Mesenchymal stem cell (in vitro differentiated cells and primary cell): ENCODE measurements at regions not wholly inside any gene's neighbourhood (a gene's known extent, or its start where the extent isn't known, plus 50 kb on each side); places are given as distances from the start of the nearest gene placed in this dataset.
A peak's percentile ranks its signal among the peaks of the same experiment; 100 is the strongest.

Experiments used
- DNase-seq: peaks from one replicate; pipeline ENCODE4 v3.0.0-alpha.2; 2013
- H2AFZ ChIP-seq: one replicate; pipeline ENCODE4 v1.6.1; 2013; ENCODE audit warnings: low read depth, mild to moderate bottlenecking, control low read depth, inconsistent platforms, low read length, moderate library complexity
- H2AK5ac ChIP-seq: 2 replicates; pipeline ENCODE4 v1.6.1; 2013; ENCODE audit warnings: low read length, moderate library complexity, mild to moderate bottlenecking, inconsistent platforms; ENCODE audit not compliant: severe bottlenecking
- H2BK120ac ChIP-seq: one replicate; pipeline ENCODE4 v1.6.1; 2013; ENCODE audit warnings: low read depth, mild to moderate bottlenecking, inconsistent platforms, low read length, moderate library complexity
- H2BK12ac ChIP-seq, 2 experiments: one replicate each; pipeline ENCODE4 v1.6.1; 2013; ENCODE audit warnings: inconsistent platforms in 2 of 2, low read length in 2 of 2, mild to moderate bottlenecking in 2 of 2, moderate library complexity in 2 of 2, control low read depth in 1 of 2
- H2BK15ac ChIP-seq: one replicate; pipeline ENCODE4 v1.6.1; 2013; ENCODE audit warnings: mild to moderate bottlenecking, low read depth, inconsistent platforms; ENCODE audit not compliant: poor library complexity, severe bottlenecking
- H2BK5ac ChIP-seq: 2 replicates; pipeline ENCODE4 v1.6.1; 2013; ENCODE audit warnings: low read depth, mild to moderate bottlenecking, low read length, control low read depth, inconsistent platforms; ENCODE audit not compliant: poor library complexity, severe bottlenecking
- H3K14ac ChIP-seq, 2 experiments: one replicate each; pipeline ENCODE4 v1.6.1; 2013; ENCODE audit warnings: inconsistent platforms in 2 of 2, low read length in 2 of 2, control low read depth in 1 of 2, mild to moderate bottlenecking in 1 of 2, moderate library complexity in 1 of 2
- H3K18ac ChIP-seq, 2 experiments: one replicate each; pipeline ENCODE4 v1.6.1; 2013; ENCODE audit warnings: inconsistent platforms in 2 of 2, low read length in 2 of 2, control low read depth in 1 of 2, low read depth in 1 of 2, mild to moderate bottlenecking in 1 of 2
- H3K23ac ChIP-seq, 2 experiments: one replicate each; pipeline ENCODE4 v1.6.1; 2013; ENCODE audit warnings: inconsistent platforms in 2 of 2, low read length in 2 of 2, mild to moderate bottlenecking in 2 of 2, moderate library complexity in 2 of 2, control low read depth in 1 of 2
- H3K27ac ChIP-seq: 2 replicates; pipeline ENCODE4 v1.5.1; 2013; ENCODE audit warnings: mild to moderate bottlenecking, moderate library complexity, low read length, control low read depth, inconsistent platforms; ENCODE audit not compliant: poor library complexity, severe bottlenecking
- H3K27me3 ChIP-seq, 2 experiments: 2 replicates each; pipeline versions ENCODE4 v1.6.1 to v1.7.0; 2013; ENCODE audit warnings: low read length in 2 of 2, mild to moderate bottlenecking in 2 of 2, moderate library complexity in 2 of 2, control low read depth in 1 of 2, inconsistent platforms in 1 of 2; ENCODE audit not compliant: control insufficient read depth in 1 of 2, insufficient read depth in 1 of 2
- H3K36me3 ChIP-seq, 2 experiments: 2 replicates each; pipeline versions ENCODE4 v1.6.1 to v1.7.0; 2013; ENCODE audit warnings: low read length in 2 of 2, control low read depth in 1 of 2, inconsistent platforms in 1 of 2, low read depth in 1 of 2, mild to moderate bottlenecking in 1 of 2; ENCODE audit not compliant: insufficient read depth in 2 of 2, control insufficient read depth in 1 of 2
- H3K4ac ChIP-seq, 2 experiments: one replicate each; pipeline ENCODE4 v1.6.1; 2013; ENCODE audit warnings: inconsistent platforms in 2 of 2, low read length in 2 of 2, mild to moderate bottlenecking in 2 of 2, moderate library complexity in 2 of 2, control low read depth in 1 of 2, low read depth in 1 of 2
- H3K4me1 ChIP-seq: 2 replicates; pipeline ENCODE4 v1.6.1; 2013; ENCODE audit warnings: low read depth, low read length, control low read depth; ENCODE audit not compliant: control insufficient read depth, insufficient read depth
- H3K4me2 ChIP-seq: 2 replicates; pipeline ENCODE4 v1.6.1; 2013; ENCODE audit warnings: low read length, mild to moderate bottlenecking, inconsistent platforms; ENCODE audit not compliant: poor library complexity, severe bottlenecking
- H3K4me3 ChIP-seq, 2 experiments: 2 replicates each; pipeline versions ENCODE4 v1.5.1 to v1.7.0; 2013; ENCODE audit warnings: low read length in 2 of 2, mild to moderate bottlenecking in 2 of 2, control low read depth in 1 of 2, low read depth in 1 of 2; ENCODE audit not compliant: insufficient read depth in 1 of 2
- H3K79me1 ChIP-seq: replicated peaks from 2 replicates; pipeline ENCODE4 v1.6.1; 2013; ENCODE audit warnings: mild to moderate bottlenecking, control low read depth, low read length, inconsistent platforms; ENCODE audit not compliant: poor library complexity, severe bottlenecking
- H3K9ac ChIP-seq: 2 replicates; pipeline ENCODE4 v1.7.0; 2013; ENCODE audit warnings: mild to moderate bottlenecking, low read length, moderate library complexity
- H3K9me3 ChIP-seq: 2 replicates; pipeline ENCODE4 v1.7.0; 2013; ENCODE audit warnings: mild to moderate bottlenecking, low read length; ENCODE audit not compliant: control insufficient read depth
- H4K8ac ChIP-seq: one replicate; pipeline ENCODE4 v1.6.1; 2013; ENCODE audit warnings: inconsistent platforms, mild to moderate bottlenecking, low read length, moderate library complexity
- H4K91ac ChIP-seq: one replicate; pipeline ENCODE4 v1.6.1; 2013; ENCODE audit warnings: mild to moderate bottlenecking, low read length, inconsistent platforms
- WGBS: methylation state at CpG from one replicate; pipeline ENCODE4 v1.1.7; 2013; ENCODE audit warnings: mixed read lengths; 5-methylcytosine and 5-hydroxymethylcytosine counted together

DNA sequence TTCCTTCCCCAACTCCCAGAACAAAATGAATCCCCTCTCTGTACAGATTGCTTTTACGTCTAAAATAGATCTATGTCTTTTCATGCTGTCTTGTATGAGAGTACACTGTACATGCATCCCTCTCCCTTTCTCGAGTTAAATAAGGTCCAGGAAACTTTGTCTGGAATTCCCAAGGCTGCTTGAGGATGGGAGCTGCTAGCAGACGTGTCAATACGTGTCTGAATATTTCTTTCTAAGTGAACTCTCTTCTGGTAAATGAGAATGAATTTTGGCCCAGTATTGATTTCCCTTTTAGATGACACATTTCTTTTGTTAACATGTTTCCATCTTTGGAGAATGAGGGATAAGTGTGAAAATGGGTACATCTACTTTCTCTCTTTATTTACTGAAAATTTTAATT is 59.6 kb upstream of the GAS1 start:
- Histone ChIP-seq H2BK120ac (no peak overlapping the region), H3K9me3 (peaks cover 4% of the 10 kb centered on the region), H3K36me3 (no peaks in the 10 kb centered on the region), H2AFZ (no peak overlapping the region), H3K4ac (no peak overlapping the region), H3K14ac (no peak overlapping the region), H3K23ac (no peak overlapping the region), H3K18ac (no peak overlapping the region), H4K8ac (no peak overlapping the region), H3K4me1 (no peaks in the 10 kb centered on the region), H3K4me2 (no peak overlapping the region), H2AK5ac (no peak overlapping the region), H3K27me3 (no peaks in the 10 kb centered on the region), H3K9ac (no peak overlapping the region), H2BK12ac (no peak overlapping the region), H2BK15ac (no peak overlapping the region), H4K91ac (no peak overlapping the region), H3K79me1 (no peaks in the 10 kb centered on the region), H3K4me3 (no peak overlapping the region), H2BK5ac (no peak overlapping the region), H3K27ac (no peak overlapping the region)
- 87% methylated on average over 4 of the region's 4 CpGs for WGBS
- DNase-seq: no peak

DNA sequence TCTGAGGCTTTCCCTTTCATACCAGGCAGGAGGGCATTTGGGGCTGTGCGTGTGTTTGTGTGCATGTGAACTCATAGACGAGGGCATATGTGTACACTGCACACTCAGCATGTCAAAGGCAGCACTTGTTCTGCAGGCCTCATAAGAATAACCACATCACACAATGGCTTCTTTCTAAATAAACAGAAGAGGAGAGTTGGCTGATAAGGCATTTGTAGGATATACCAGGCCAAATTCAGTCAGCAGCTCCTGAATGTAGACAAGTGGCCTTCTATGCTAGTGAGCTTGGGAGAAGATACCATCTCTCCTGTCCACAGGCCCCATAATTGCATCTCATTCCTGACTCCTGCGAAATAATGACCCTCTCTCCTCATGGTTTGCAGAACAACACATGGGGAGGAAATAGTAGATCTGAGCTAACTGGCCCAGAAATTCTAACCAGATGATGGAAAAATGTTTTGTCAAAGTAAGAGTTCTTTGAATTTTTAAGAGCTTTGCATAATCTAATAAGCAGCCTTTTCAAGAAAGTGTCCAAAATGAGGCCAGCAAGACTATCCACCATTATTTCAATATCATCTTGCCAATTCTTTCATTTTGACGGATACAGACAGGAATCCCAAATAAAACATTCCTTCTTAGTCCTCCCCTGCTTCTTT is 60.5 kb upstream of the GAS1 start:
- Histone ChIP-seq H3K18ac (no peak overlapping the region), H3K9me3 (no peaks in the 10 kb centered on the region), H3K4me1 (no peaks in the 10 kb centered on the region), H3K27me3 (no peaks in the 10 kb centered on the region), H3K4me2 (no peak overlapping the region), H2BK5ac (no peak overlapping the region), H3K14ac (no peak overlapping the region), H4K91ac (no peak overlapping the region), H3K23ac (no peak overlapping the region), H3K4me3 (no peak overlapping the region), H4K8ac (no peak overlapping the region), H3K27ac (no peak overlapping the region), H3K36me3 (no peaks in the 10 kb centered on the region), H3K4ac (no peak overlapping the region), H3K9ac (no peak overlapping the region), H2BK12ac (no peak overlapping the region), H3K79me1 (no peaks in the 10 kb centered on the region), H2BK120ac (no peak overlapping the region), H2BK15ac (no peak overlapping the region), H2AK5ac (no peak overlapping the region), H2AFZ (no peak overlapping the region)
- WGBS: 90% methylated on average over 1 of the region's 4 CpGs
- DNase-seq: no peak

DNA sequence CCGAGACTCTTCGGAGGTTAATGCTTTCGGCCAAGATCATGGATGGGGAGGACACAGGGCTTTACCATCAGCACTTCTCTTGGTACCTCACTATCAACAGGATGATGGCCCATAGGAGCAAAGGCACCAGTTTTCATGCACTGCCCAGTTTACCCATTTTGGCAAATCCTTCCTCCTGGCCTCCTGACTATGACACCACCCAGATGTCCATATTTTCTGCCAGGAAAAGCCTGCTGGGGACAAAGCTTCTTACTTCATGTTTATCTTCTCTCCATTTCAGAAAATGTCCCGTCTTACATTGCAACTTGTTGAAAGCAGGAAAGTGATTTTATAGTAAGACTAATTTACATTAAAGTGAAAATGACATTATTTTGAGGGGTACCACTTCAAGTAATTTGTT is 61.4 kb upstream of the GAS1 start:
- no peak overlapping the region for H2BK5ac ChIP-seq
- H2AFZ ChIP-seq: no peak overlapping the region
- no peak for DNase-seq
- H4K8ac ChIP-seq: no peak overlapping the region
- H2BK12ac ChIP-seq: no peak overlapping the region
- no peak overlapping the region for H2AK5ac ChIP-seq
- no peak overlapping the region for H3K4me3 ChIP-seq
- H3K18ac ChIP-seq: no peak overlapping the region
- H3K36me3 ChIP-seq: no peaks in the 10 kb centered on the region
- H2BK15ac ChIP-seq: no peak overlapping the region
- no peak overlapping the region for H4K91ac ChIP-seq
- peak overlapping the region; percentile 48 for H3K9ac ChIP-seq
- no peak overlapping the region for H3K23ac ChIP-seq
- no peaks in the 10 kb centered on the region for H3K9me3 ChIP-seq
- H3K79me1 ChIP-seq: no peaks in the 10 kb centered on the region
- WGBS: 91% methylated on average over 3 of the region's 4 CpGs
- no peaks in the 10 kb centered on the region for H3K4me1 ChIP-seq
- no peak overlapping the region for H2BK120ac ChIP-seq
- no peak overlapping the region for H3K27ac ChIP-seq
- H3K14ac ChIP-seq: no peak overlapping the region
- H3K4ac ChIP-seq: no peak overlapping the region
- H3K27me3 ChIP-seq: no peaks in the 10 kb centered on the region
- H3K4me2 ChIP-seq: no peak overlapping the region

DNA sequence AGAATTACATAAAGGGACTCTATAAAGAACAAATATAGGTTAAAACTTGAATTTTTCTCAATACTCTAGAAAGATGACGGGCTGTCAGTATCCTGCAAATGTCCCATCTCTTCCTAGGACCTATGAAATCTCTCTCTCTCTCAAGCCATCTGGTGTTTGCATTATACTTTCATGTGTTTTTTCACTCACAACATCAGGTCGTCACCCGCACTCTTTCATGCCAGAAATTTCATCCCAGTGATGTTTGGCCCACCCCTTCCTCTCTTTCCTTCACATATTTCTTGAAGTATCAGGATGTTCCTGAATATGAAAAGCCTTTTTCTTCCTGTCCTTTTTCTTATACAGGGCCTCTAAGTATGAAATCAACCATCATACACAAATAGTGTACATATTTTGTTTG is 63.3 kb upstream of the GAS1 start:
- no peak overlapping the region for H2BK12ac ChIP-seq
- no peak overlapping the region for H3K4ac ChIP-seq
- H3K4me3 ChIP-seq: no peak overlapping the region
- H4K91ac ChIP-seq: no peak overlapping the region
- no peak overlapping the region for H2BK5ac ChIP-seq
- H3K18ac ChIP-seq: no peak overlapping the region
- H3K9me3 ChIP-seq: no peaks in the 10 kb centered on the region
- no peak overlapping the region for H3K9ac ChIP-seq
- H3K14ac ChIP-seq: no peak overlapping the region
- H2AFZ ChIP-seq: no peak overlapping the region
- H3K4me1 ChIP-seq: no peaks in the 10 kb centered on the region
- H3K79me1 ChIP-seq: no peaks in the 10 kb centered on the region
- no peak for DNase-seq
- no peak overlapping the region for H3K27ac ChIP-seq
- H2BK120ac ChIP-seq: no peak overlapping the region
- WGBS: 79% methylated on average over 3 of the region's 3 CpGs
- H2AK5ac ChIP-seq: no peak overlapping the region
- no peak overlapping the region for H3K23ac ChIP-seq
- H4K8ac ChIP-seq: no peak overlapping the region
- H3K27me3 ChIP-seq: no peaks in the 10 kb centered on the region
- no peak overlapping the region for H3K4me2 ChIP-seq
- no peak overlapping the region for H2BK15ac ChIP-seq
- no peaks in the 10 kb centered on the region for H3K36me3 ChIP-seq
